Tibial nerve (tissue), 3 donors: ENCODE measurements at regions not wholly inside any gene's neighbourhood (a gene's known extent, or its start where the extent isn't known, plus 50 kb on each side); places are given as distances from the start of the nearest gene placed in this dataset.

Experiments used
- CTCF ChIP-seq, 5 experiments: fragments of 200-600 bp in 3 of 5; fragments of 450-650 bp in 2 of 5; sonication (generic) in 3 of 5; IDR thresholded peaks; one replicate each; pipeline ENCODE4 v1.5.1; 2016 to 2019; ENCODE audit warnings: antibody characterized with exemption in 5 of 5, mild to moderate bottlenecking in 3 of 5, moderate library complexity in 2 of 5
- POLR2A ChIP-seq, 2 donors: fragments of 450-650 bp; IDR thresholded peaks; one replicate each; pipeline ENCODE4 v1.6.1; 2017; ENCODE audit warnings: antibody characterized with exemption in 2 of 2, mild to moderate bottlenecking in 2 of 2, moderate library complexity in 2 of 2

GRCh38 chr1:230591678-230592077 lies 50.6 kb upstream of the COG2 start:
- no peak for TF ChIP-seq CTCF (IDR thresholded peaks at IDR 0.05)
- no peak for TF ChIP-seq POLR2A (IDR thresholded peaks at IDR 0.05)
